Fibroblast of lung (primary cell): ENCODE measurements at regions not wholly inside any gene's neighbourhood (a gene's known extent, or its start where the extent isn't known, plus 50 kb on each side); places are given as distances from the start of the nearest gene placed in this dataset.

Experiments
- CTCF ChIP-seq, 2 donors: IDR thresholded peaks in 1 of 2; conservative IDR thresholded peaks in 1 of 2; 1 replicate in 1 of 2; 2 replicates in 1 of 2; pipeline ENCODE4 v1.5.1; 2011 to 2012; ENCODE audit warnings: low read length in 2 of 2, control low read depth in 1 of 2, inconsistent platforms in 1 of 2, low read depth in 1 of 2, mild to moderate bottlenecking in 1 of 2
- EZH2 ChIP-seq: IDR thresholded peaks from 2 replicates; pipeline ENCODE4 v1.5.1; 2012; ENCODE audit warnings: low read length, control low read depth, mild to moderate bottlenecking; ENCODE audit errors: missing control alignments

GRCh38 chr3:16031434-16031833 lies 143.0 kb upstream of the GALNT15 start:
- TF ChIP-seq EZH2 (no peak), CTCF (conservative IDR thresholded peaks at IDR 0.05 in 1 of 2, IDR thresholded peaks at IDR 0.05 in 1 of 2; ENCODE audit: low read depth in 1 of 2, low read length in 2 of 2) (no peak)
